HG02588 (cell line): ENCODE measurements at regions not wholly inside any gene's neighbourhood (a gene's known extent, or its start where the extent isn't known, plus 50 kb on each side); places are given as distances from the start of the nearest gene placed in this dataset.
"Not testable (repeated sequence)": the region's sequence is repeated elsewhere in the genome, so short reads cannot be mapped to it uniquely, and the experiment has no call there.

ENCODE experiments used
- ATAC-seq: cut with Tn5 transposase; IDR thresholded peaks from one replicate; pipeline ENCODE4 v1.9.1; 2021; ENCODE audit warnings: mild to moderate bottlenecking, moderate library complexity; ENCODE audit not compliant: unreplicated experiment

GRCh38 chr6:912871-913835 lies 220.2 kb upstream of the EXOC2 start:
- ATAC-seq = no peak

GRCh38 chr6:907928-908327 lies 215.0 kb upstream of the EXOC2 start:
- no peak for ATAC-seq

GRCh38 chr6:906920-907319 lies 214.0 kb upstream of the EXOC2 start:
- no peak for ATAC-seq

GRCh38 chr6:905556-905955 lies 212.6 kb upstream of the EXOC2 start:
- ATAC-seq = no peak

GRCh38 chr6:904994-905393 lies 212.1 kb upstream of the EXOC2 start:
- no peak for ATAC-seq

- no peak for ATAC-seq
These were observed 210.8 kb upstream of the EXOC2 start for GRCh38 chr6:903761-904160.

- no peak for ATAC-seq
These were observed 208.9 kb upstream of the EXOC2 start for GRCh38 chr6:901696-902460.

GRCh38 chr6:900716-901605 lies 208.0 kb upstream of the EXOC2 start:
- ATAC-seq = no peak

GRCh38 chr6:897528-898207 lies 204.7 kb upstream of the EXOC2 start:
- peak; percentile 59 for ATAC-seq

- ATAC-seq = no peak
These were observed 201.3 kb upstream of the EXOC2 start for GRCh38 chr6:894274-894673.

GRCh38 chr6:890995-891394 lies 198.1 kb upstream of the EXOC2 start:
- no peak for ATAC-seq

GRCh38 chr6:890201-890600 lies 197.3 kb upstream of the EXOC2 start:
- no peak for ATAC-seq

GRCh38 chr6:887583-888235 lies 194.8 kb upstream of the EXOC2 start:
- no peak for ATAC-seq

GRCh38 chr6:886116-886515 lies 193.2 kb upstream of the EXOC2 start:
- ATAC-seq = not testable (repeated sequence)

GRCh38 chr6:885051-885590 lies 192.2 kb upstream of the EXOC2 start:
- no peak for ATAC-seq

- no peak for ATAC-seq
These were observed 191.6 kb upstream of the EXOC2 start for GRCh38 chr6:884570-884969.

- ATAC-seq = no peak
These were observed 189.2 kb upstream of the EXOC2 start for GRCh38 chr6:882084-882598.

GRCh38 chr6:878179-878578 lies 185.2 kb upstream of the EXOC2 start:
- ATAC-seq = no peak

- no peak for ATAC-seq
These were observed 182.1 kb upstream of the EXOC2 start for GRCh38 chr6:875012-875411.
